NCI-H2081 (cell line): ENCODE measurements at regions not wholly inside any gene's neighbourhood (a gene's known extent, or its start where the extent isn't known, plus 50 kb on each side); places are given as distances from the start of the nearest gene placed in this dataset.

Source experiments
- DNase-seq, 2 experiments: peaks; one replicate each; lab custom pipeline; 2025; lab: John Stamatoyannopoulos, UW

DNA sequence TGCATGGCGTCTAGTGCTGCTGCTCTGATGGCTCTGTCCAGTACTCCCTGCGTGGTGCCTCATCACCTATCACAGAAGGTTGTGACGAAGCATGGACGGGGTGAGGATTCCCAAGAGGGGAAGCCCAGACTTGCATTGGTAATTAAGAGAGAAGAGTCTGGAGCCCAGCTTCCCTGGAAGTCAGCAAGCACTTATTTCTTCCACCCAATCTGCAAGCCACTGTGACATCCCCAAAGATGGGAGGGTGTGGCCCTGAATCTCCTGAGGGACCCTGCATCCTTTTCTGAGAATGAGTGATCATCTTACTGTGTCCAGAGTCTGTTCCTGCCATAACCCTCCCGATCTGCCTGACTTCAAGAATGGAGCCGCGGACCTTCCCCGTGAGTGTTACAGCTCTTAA is 166.7 kb downstream of the PTPN20 start:
- no peak for DNase-seq

DNA sequence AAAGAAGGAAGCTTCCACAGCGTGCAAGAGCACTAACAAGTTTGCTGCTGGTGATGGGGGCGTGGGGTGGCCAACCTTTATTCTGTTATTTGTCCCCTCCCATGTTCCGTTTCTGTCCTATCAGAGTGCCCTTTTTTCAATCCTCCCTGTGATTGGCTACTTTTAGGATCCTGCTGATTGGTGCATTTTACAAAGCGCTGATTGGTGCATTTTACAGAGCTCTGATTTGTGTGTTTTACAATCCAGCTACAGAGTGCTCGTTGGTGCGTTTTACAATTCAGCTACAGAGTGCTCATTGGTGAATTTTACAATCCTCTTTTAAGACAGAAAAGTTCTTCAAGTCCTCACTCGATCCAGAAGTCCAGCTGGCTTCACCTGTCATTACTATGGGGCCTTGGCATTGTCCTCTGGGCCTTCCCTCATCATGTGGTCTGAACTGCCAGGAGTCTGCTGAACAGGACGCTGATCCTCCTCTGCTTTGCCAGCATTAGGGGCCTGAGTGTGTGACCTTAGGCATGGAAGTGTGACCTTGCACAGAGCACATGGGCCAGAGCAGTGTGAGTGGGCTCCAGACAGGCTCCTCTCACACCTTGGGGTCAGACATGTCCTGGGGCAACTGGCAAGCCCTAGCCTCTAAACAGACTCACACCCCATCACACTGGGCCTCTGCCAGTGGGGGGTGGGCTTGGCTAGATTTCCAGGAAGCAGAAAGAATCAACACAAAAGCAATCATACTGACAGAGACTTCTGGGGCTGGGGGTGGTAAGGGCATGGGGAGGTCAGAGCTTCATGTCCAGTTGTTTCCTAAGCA is 167.4 kb downstream of the PTPN20 start:
- no peak for DNase-seq

- no peak for DNase-seq
These were observed 168.0 kb downstream of the PTPN20 start for GRCh38 chr10:47079204-47079580.

- DNase-seq: no peak
These were observed 170.0 kb downstream of the PTPN20 start for GRCh38 chr10:47081264-47081663.

GRCh38 chr10:47082055-47082784 is 171.0 kb downstream of the PTPN20 start:
- DNase-seq: no peak

- DNase-seq: no peak
These were observed 176.4 kb downstream of the PTPN20 start for GRCh38 chr10:47087667-47088066.

- no peak for DNase-seq
These were observed 177.6 kb downstream of the PTPN20 start for GRCh38 chr10:47088656-47089354.

DNA sequence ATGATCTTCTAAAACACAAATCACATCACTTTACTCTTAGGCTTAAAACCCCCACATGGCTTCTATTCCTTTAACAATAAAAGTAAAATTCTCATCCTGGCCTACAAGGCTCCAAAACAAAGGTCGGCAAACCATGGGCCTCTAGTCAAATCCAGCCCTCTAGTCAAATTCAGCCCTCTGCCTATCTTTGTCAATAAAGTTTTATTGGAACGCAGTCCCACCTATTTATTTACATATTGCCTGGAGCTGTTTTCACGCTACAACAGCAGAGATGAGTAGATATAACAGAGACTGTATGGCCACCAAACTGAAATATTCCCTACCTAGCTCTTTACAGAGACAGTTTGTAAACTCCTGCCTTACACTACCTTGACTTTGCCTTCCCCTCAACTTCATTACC is 178.8 kb downstream of the PTPN20 start:
- DNase-seq: no peak

DNA sequence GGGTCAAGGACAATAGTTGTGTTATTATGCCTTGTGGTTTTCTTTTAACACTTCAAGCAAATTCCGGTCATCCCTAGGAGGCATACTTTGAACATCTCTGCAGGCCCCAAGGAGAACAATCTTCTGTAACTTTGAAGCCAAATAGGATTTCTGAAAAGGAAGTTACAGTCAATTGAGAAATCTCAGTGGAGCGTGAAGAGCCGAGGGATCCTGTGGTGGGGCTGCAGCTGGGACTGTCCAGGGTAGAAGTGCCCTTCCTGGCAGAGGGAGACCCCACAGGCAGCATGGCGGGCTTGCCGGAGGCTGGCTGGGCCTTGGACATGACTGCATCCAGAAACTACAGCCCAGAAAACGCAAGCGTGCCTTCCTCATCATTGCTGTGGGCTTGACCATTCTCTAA is 179.7 kb downstream of the PTPN20 start:
- DNase-seq: no peak

DNA sequence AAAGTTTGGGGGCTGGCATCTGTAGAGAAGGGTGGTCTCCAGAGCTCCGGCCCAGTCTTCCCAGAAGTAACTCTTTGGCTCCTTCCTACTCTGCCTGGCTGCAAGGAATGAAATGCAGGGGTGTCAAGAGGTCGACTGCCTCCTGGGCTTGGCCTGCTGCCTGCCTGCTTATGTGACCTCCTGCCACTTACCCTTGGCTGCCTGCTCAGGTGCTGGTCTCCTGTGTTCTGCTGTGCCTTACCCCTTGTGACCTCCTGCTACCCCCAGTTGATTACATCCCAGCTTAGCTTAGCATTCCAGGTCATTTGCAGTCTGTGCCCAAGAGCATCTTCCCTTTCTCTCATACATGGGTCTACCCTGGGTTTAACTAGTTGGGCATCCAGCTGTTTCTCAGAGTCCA is 180.2 kb downstream of the PTPN20 start:
- DNase-seq: no peak

- no peak for DNase-seq
These were observed 181.1 kb downstream of the PTPN20 start for GRCh38 chr10:47092376-47092775.

DNA sequence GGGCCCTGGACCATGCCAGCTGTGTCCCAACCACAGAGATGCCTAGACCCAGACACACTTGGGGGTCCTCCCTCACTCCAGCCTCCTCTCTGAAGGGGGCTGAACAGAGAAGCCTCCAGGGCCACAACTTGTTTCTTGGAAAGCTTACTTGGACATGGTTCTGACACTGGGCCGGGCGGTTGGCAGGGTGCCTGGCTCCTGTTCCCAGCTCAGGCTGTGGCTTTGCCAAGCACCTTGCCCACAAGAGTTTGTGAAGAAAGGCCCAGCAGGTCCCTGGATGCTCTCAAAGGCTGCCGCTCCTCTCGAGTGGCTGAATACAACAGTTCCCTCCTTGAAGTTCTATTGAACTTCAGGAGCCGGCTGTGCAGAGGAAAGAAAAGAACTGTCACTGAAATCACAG is 181.6 kb downstream of the PTPN20 start:
- DNase-seq: no peak

DNA sequence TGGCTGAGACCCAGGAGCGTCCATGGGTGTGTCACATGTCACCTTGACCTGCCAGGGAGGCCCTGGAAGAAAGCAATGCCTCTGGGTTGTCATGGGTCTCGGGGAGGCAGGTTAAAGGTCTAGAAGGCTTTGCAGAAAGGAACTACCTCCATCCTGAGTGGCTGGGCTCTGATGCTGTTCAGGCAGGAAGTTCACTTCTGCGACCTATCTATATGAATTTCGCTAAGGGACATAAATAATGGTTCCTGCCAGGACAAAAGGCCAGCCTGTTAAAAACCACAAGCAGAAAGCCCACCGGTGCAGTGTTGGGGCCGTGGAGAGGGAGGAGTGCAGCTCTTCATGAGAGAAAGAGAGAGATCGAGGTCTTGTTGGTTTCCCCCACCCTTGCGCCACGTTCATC is 182.9 kb downstream of the PTPN20 start:
- DNase-seq: no peak

- no peak for DNase-seq
These were observed 183.4 kb downstream of the PTPN20 start for GRCh38 chr10:47094636-47095035.

- no peak for DNase-seq
These were observed 184.0 kb downstream of the PTPN20 start for GRCh38 chr10:47095211-47095610.

GRCh38 chr10:47095848-47096612 is 184.8 kb downstream of the PTPN20 start:
- DNase-seq: no peak

DNA sequence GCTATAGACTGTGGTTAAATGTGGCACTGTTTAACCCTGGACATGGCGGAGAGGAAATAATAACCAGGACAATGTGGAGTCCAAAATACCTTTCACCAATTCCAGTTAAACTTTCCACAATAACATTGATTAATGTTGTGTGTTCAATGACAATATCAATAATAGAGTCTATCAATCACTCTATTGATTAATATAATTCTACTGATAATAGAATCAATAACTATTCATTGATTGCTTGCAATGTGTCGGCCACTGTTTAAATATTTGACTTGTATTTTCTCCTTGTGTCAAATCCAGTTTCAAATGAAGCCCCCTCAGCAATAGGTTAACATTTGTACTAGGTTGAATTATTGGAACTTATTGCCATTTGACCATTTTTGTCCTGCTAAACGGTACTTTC is 187.0 kb downstream of the PTPN20 start:
- DNase-seq: no peak

- DNase-seq: no peak
These were observed 187.7 kb downstream of the PTPN20 start for GRCh38 chr10:47098964-47099363.

DNA sequence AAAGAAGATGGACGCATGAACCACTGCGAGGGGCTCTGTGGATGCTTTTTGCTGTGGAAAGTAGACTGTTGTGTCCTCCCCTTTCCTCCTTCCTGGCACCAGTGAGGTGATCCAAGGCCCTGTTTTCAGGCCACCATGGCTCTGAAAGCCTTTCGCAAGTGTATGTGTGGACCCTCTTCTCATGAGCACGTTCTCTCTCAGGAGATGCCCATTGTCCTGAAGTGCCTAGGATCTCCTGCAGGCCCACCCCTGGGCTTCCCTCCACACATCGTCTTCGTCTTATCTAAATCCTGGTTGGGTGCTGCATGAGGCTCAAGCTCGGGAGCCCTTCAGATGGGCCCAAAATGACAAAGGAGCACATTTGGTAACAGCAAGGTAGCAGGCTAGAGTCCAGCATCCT is 188.2 kb downstream of the PTPN20 start:
- no peak for DNase-seq

GRCh38 chr10:47101196-47101595 is 190.0 kb downstream of the PTPN20 start:
- no peak for DNase-seq

DNA sequence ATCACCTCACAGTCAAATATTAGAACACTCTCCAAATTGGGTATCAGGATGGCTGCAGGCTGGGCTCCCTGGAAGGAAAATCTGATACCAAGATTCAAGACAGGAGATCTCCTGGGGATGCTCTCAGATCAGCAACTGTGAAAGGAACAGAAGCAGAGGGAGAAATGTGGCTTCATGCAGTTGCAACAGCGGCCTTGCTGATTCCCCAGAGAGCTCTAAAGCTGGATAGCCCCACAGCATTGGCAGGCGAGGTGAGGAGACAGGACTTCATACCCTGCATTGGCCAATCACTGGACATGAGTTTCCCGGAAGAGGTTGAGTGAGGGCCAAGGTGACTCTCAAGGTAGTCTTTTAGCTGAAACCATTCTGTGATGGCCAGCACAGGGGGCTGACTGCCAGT is 190.6 kb downstream of the PTPN20 start:
- no peak for DNase-seq

GRCh38 chr10:47104151-47104605 is 192.9 kb downstream of the PTPN20 start:
- no peak for DNase-seq
